ENCODE measurements at regions not wholly inside any gene's neighbourhood (a gene's known extent, or its start where the extent isn't known, plus 50 kb on each side); places are given as distances from the start of the nearest gene placed in this dataset.

- in situ Hi-C loops (cut with HindIII; ENCODE audit: low pct_unique_long_range_greater_than_20kb, low sequenced_read_pairs) = no loop called here
- no peak for DNase-seq (ENCODE audit: low read depth, low spot score)
Measured at GRCh38 chr6:168737014-168737413, 296.0 kb downstream of the SMOC2 start.

DNA sequence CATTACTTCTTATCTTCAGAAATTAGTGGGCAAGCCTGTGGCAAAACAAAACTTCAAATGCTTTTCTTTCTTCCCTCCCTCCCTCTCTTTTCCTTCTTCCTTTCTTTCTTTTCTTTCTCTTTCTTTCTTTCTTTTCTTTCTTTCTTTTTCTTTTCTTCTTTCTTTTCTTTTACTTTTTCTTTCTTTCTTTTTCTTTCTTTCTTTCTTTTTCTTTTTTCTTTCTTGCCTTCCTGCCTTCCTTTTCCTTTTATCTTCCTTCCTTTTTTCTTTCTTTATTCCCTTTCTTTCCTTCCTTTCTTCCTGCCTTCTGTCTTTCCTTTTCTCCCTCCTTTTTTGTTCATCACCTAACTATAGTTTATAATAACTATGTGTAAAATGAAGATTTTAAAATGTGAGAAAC lies 295.1 kb downstream of the SMOC2 start:
- no peak for DNase-seq (ENCODE audit: low read depth, low spot score)
- in situ Hi-C loops (cut with HindIII; ENCODE audit: low pct_unique_long_range_greater_than_20kb, low sequenced_read_pairs) = no loop called here

GRCh38 chr6:168735268-168735949 lies 294.4 kb downstream of the SMOC2 start:
- no peak for DNase-seq (ENCODE audit: low read depth, low spot score)
- in situ Hi-C loops (cut with HindIII; ENCODE audit: low pct_unique_long_range_greater_than_20kb, low sequenced_read_pairs) = no loop called here

- in situ Hi-C loops (cut with HindIII; ENCODE audit: low pct_unique_long_range_greater_than_20kb, low sequenced_read_pairs) = no loop called here
- DNase-seq (ENCODE audit: low read depth, low spot score) = no peak
Measured at GRCh38 chr6:168734523-168734922, 293.5 kb downstream of the SMOC2 start.

GRCh38 chr6:168732676-168733075 lies 291.7 kb downstream of the SMOC2 start:
- in situ Hi-C loops (cut with HindIII; ENCODE audit: low pct_unique_long_range_greater_than_20kb, low sequenced_read_pairs) = no loop called here
- no peak for DNase-seq (ENCODE audit: low read depth, low spot score)

GRCh38 chr6:168730931-168731716 lies 290.1 kb downstream of the SMOC2 start:
- in situ Hi-C loops (cut with HindIII; ENCODE audit: low pct_unique_long_range_greater_than_20kb, low sequenced_read_pairs) = no loop called here

GRCh38 chr6:168728056-168728455 lies 287.1 kb downstream of the SMOC2 start:
- DNase-seq (ENCODE audit: low read depth, low spot score) = no peak
- in situ Hi-C loops (cut with HindIII; ENCODE audit: low pct_unique_long_range_greater_than_20kb, low sequenced_read_pairs) = no loop called here

More at GRCh38 chr6:168730931-168731716, 290.1 kb downstream of the SMOC2 start:
- no peak for DNase-seq (ENCODE audit: low read depth, low spot score)

DNA sequence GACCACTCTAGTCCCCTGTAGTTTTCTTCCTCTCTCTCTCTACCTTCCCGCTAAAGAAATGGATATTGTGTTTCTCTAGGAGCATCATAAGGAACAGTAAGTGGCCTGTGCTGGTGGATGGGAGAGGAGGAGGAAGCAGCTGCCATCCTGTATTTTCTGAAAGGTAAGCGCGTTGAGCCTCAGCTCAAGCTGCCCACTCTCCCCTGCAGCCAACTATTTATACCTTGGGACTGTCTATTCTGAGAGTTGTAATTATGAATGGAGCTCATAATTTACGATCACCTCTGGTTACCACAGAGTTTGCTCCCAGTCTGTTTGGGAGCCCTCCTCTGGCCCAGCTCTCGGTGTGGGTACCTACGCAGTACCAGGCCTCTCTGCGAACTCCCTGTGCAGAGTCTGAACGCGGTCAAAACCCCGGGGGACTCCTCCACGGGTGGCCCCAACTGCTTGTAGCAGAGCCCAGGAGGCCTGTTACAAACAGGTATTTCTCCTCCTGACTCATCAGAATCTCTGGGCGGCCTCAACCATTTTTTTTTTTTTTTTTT lies 285.4 kb downstream of the SMOC2 start:
- in situ Hi-C loops (cut with HindIII; ENCODE audit: low pct_unique_long_range_greater_than_20kb, low sequenced_read_pairs) = no loop called here
- no peak for DNase-seq (ENCODE audit: low read depth, low spot score)

DNA sequence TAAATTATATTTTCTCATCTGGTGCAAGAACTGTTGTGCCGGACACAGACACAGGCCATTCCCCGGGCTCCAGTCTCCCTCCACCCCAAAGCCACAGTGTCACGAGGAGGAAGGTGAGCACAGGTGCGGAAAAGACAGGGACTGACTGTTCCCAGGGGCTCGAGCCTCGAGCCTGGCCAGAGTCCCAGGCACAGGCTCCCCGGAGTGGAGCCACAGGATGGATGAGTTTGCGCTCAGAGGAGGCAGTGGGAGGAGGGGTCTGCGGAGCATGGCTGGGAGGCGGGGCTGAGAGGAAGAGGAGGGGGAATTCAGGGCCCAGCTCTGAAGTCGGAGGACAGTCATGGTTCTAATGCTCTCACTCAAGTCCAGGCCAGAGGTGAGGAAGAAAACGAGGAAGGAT lies 284.8 kb downstream of the SMOC2 start:
- no peak for DNase-seq (ENCODE audit: low read depth, low spot score)
- in situ Hi-C loops (cut with HindIII; ENCODE audit: low pct_unique_long_range_greater_than_20kb, low sequenced_read_pairs) = no loop called here

DNA sequence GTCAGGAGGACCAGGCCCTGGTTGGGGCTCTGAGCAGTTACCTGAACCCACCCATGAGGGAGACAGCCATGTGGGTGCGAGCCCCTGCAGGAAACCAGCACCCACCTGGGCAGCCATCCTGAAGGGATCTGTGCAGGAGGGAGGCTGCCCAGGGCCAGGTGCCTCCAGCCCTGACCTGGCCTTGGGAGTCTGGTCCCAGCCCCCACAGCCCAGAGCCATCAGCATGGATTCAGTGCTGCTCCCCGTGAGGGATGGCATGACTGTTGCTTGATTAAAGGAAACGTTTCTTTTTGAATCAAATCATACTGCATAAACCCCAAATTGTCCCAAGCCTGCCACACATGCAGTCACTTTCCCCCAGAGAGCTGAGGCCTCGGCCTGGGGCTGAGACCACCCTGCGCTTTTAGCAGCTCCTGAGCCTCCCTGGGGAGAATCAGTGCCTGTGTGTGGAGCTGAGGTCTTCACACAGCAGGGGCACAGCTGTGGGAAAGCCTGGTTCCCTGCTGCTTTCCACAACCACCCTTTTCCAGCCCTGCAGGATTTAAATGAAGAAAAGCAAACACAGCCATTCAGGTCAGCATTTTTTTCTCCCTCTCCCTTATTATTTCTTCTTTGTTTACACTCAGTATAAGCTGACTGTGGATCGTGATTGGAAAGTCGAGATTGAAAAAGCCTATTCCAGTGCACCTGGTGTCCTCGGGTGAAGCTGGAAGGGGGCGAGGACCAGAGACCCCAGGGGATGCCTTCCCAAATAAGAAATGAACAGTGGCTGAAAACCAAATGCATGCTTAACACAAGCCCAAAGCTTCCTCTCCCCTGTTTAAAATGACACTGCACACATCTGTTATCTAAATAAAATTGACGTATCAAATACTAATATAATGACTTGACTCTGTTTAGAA lies 283.9 kb downstream of the SMOC2 start:
- in situ Hi-C loops (cut with HindIII; ENCODE audit: low pct_unique_long_range_greater_than_20kb, low sequenced_read_pairs) = no loop called here
- no peak for DNase-seq (ENCODE audit: low read depth, low spot score)

DNA sequence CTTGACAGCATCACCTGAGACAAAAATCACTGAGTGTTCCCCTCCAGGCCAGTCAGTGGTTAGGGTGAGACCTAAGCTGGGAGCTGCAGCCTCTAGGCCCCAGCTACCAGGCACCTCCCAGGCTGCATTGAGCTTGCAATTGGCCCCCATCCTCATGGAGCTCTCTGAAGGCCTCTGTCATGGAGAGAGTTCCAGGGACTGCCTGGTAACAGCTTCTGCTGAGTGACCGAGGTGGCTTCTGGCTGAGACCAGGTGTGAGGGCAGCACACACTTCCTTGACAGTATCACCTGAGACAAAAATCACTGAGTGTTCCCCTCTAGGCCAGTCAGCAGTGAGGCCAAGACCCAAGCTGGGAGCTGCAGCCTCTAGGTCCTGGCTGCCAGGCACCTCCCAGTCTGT lies 283.0 kb downstream of the SMOC2 start:
- in situ Hi-C loops (cut with HindIII; ENCODE audit: low pct_unique_long_range_greater_than_20kb, low sequenced_read_pairs) = no loop called here
- DNase-seq (ENCODE audit: low read depth, low spot score) = no peak

DNA sequence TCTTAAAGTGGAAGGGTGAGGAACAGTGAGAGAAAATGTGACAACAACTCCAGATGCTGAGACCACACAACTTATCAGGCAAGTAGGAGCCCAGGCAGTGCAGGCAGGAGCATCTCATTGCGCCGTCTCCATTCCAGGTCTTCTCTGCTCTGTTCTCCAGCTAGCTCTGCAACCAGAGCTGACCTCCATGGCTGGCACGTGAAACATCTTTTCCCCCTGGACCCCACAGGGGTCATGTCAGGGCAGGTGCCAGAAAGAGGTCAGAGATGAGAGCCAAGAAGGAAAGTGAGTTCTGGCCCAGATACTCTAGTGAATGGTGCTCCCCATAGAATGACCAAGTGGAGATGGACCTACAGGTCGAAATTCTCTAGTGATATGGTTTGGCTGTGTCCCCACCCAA lies 281.4 kb downstream of the SMOC2 start:
- in situ Hi-C loops (cut with HindIII; ENCODE audit: low pct_unique_long_range_greater_than_20kb, low sequenced_read_pairs) = no loop called here

GRCh38 chr6:168721571-168721970 lies 280.6 kb downstream of the SMOC2 start:
- in situ Hi-C loops (cut with HindIII; ENCODE audit: low pct_unique_long_range_greater_than_20kb, low sequenced_read_pairs) = no loop called here
- DNase-seq (ENCODE audit: low read depth, low spot score) = no peak

More for the DNA sequence above, 281.4 kb downstream of the SMOC2 start:
- no peak for DNase-seq (ENCODE audit: low read depth, low spot score)

- in situ Hi-C loops (cut with HindIII; ENCODE audit: low pct_unique_long_range_greater_than_20kb, low sequenced_read_pairs) = no loop called here
Measured at GRCh38 chr6:168719901-168720300, 278.9 kb downstream of the SMOC2 start.

DNA sequence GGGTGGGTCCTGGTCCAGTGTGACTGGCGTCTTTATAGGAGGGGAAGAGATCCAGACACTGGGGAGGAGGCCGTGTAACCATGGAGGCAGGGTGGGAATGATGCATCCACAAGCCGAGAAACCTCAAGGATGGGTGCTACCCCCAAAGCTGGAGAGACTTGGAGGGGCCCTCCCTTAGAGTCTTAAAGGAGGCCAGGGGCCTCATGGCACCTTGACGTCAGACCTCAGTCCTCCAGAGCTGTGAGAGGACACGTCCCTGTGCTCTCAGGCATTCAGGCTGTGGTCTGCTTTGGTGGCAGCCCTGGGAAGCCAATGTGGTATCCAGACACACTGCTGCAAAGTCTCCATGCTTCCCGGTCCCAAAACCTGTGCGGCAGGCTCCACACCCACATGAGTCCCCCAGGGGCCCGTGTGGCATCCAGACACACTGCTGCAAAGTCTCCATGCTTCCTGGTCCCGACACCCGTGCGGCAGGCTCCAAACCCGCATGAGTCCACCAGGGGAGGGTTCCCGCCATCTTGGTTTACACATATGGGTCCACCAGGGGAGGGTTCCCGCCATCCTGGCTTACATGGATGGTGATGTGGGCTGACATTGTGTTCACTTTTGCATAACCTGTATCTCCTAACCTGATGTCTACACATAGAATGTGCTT lies 278.0 kb downstream of the SMOC2 start:
- in situ Hi-C loops (cut with HindIII; ENCODE audit: low pct_unique_long_range_greater_than_20kb, low sequenced_read_pairs) = no loop called here
- no peak for DNase-seq (ENCODE audit: low read depth, low spot score)

More at GRCh38 chr6:168719901-168720300, 278.9 kb downstream of the SMOC2 start:
- DNase-seq (ENCODE audit: low read depth, low spot score) = no peak

Data from SK-MEL-5 (cell line).